H9 (cell line): ENCODE measurements at regions not wholly inside any gene's neighbourhood (a gene's known extent, or its start where the extent isn't known, plus 50 kb on each side); places are given as distances from the start of the nearest gene placed in this dataset.

Experiments used
- DNase-seq: peaks from one replicate; pipeline ENCODE4 v3.0.0-alpha.2; 2017
- H2AFZ ChIP-seq: one replicate; pipeline ENCODE4 v1.6.1; 2013; ENCODE audit warnings: mild to moderate bottlenecking, low read length, control low read depth, moderate library complexity
- H2AK5ac ChIP-seq: 2 replicates; pipeline ENCODE4 v1.6.1; 2013; ENCODE audit warnings: low read length, control low read depth, mixed read lengths; ENCODE audit not compliant: insufficient read length
- H2BK120ac ChIP-seq: one replicate; pipeline ENCODE4 v1.6.1; 2013; ENCODE audit warnings: low read depth, mild to moderate bottlenecking, low read length, control low read depth, inconsistent platforms; ENCODE audit not compliant: poor library complexity, severe bottlenecking
- H2BK12ac ChIP-seq: 2 replicates; pipeline ENCODE4 v1.6.1; 2013; ENCODE audit warnings: low read length, control low read depth, mixed read lengths, low read depth; ENCODE audit not compliant: insufficient read length
- H2BK15ac ChIP-seq: 2 replicates; pipeline ENCODE4 v1.6.1; 2013; ENCODE audit warnings: low read depth, low read length, control low read depth
- H2BK20ac ChIP-seq: one replicate; pipeline ENCODE4 v1.6.1; 2013; ENCODE audit warnings: low read depth, mild to moderate bottlenecking, low read length, control low read depth, inconsistent platforms; ENCODE audit not compliant: poor library complexity, severe bottlenecking
- H2BK5ac ChIP-seq: 2 replicates; pipeline ENCODE4 v1.6.1; 2013; ENCODE audit warnings: low read length, control low read depth, mixed read lengths; ENCODE audit not compliant: insufficient read length
- H3K14ac ChIP-seq: 2 replicates; pipeline ENCODE4 v1.6.1; 2013; ENCODE audit warnings: low read length, control low read depth; ENCODE audit not compliant: insufficient read depth
- H3K18ac ChIP-seq: 2 replicates; pipeline ENCODE4 v1.6.1; 2013; ENCODE audit warnings: low read depth, mild to moderate bottlenecking, mixed read lengths, low read length, control low read depth; ENCODE audit not compliant: insufficient read length
- H3K23ac ChIP-seq: 2 replicates; pipeline ENCODE4 v1.6.1; 2013; ENCODE audit warnings: low read length, control low read depth, mixed read lengths, low read depth; ENCODE audit not compliant: insufficient read length
- H3K23me2 ChIP-seq: 2 replicates; pipeline ENCODE4 v1.6.1; 2013; ENCODE audit warnings: low read depth, mild to moderate bottlenecking, mixed read lengths, low read length, control low read depth; ENCODE audit not compliant: insufficient read length, poor library complexity, severe bottlenecking
- H3K27ac ChIP-seq: 2 replicates; pipeline ENCODE4 v1.5.1; 2013; ENCODE audit warnings: low read length, control low read depth, mixed read lengths, low read depth; ENCODE audit not compliant: insufficient read length
- H3K27me3 ChIP-seq: 2 replicates; pipeline ENCODE4 v1.6.1; 2013; ENCODE audit warnings: low read length, control low read depth, inconsistent platforms; ENCODE audit not compliant: insufficient read depth
- H3K4ac ChIP-seq: 2 replicates; pipeline ENCODE4 v1.6.1; 2013; ENCODE audit warnings: low read depth, mild to moderate bottlenecking, control low read depth, inconsistent platforms, low read length, moderate library complexity
- H3K4me1 ChIP-seq: 2 replicates; pipeline ENCODE4 v1.6.1; 2013; ENCODE audit warnings: low read length, control low read depth, inconsistent platforms; ENCODE audit not compliant: insufficient read depth
- H3K4me2 ChIP-seq: 2 replicates; pipeline ENCODE4 v1.6.1; 2013; ENCODE audit warnings: low read length, control low read depth, mixed read lengths; ENCODE audit not compliant: insufficient read length, insufficient read depth
- H3K56ac ChIP-seq: 2 replicates; pipeline ENCODE4 v1.6.1; 2013; ENCODE audit warnings: low read depth, mild to moderate bottlenecking, mixed read lengths, low read length, control low read depth; ENCODE audit not compliant: insufficient read length
- H3K79me1 ChIP-seq: 2 replicates; pipeline ENCODE4 v1.6.1; 2013; ENCODE audit warnings: low read depth, mild to moderate bottlenecking, moderate library complexity, low read length, control low read depth, inconsistent platforms; ENCODE audit not compliant: insufficient read depth, poor library complexity, severe bottlenecking
- H3K79me2 ChIP-seq: 2 replicates; pipeline ENCODE4 v1.6.1; 2013; ENCODE audit warnings: low read length, control low read depth, inconsistent platforms; ENCODE audit not compliant: insufficient read depth
- H3K9ac ChIP-seq: 2 replicates; pipeline ENCODE4 v1.6.1; 2013; ENCODE audit warnings: low read length, control low read depth, mixed read lengths; ENCODE audit not compliant: insufficient read length; ENCODE audit errors: extremely low read depth
- H3K9me3 ChIP-seq: one replicate; pipeline ENCODE4 v1.6.1; 2013; ENCODE audit warnings: low read depth, low read length, inconsistent platforms; ENCODE audit not compliant: control insufficient read depth
- H3T11ph ChIP-seq: one replicate; pipeline ENCODE4 v1.6.1; 2013; ENCODE audit warnings: mild to moderate bottlenecking, low read length, control low read depth, inconsistent platforms
- H4K20me1 ChIP-seq: one replicate; pipeline ENCODE4 v1.6.1; 2013; ENCODE audit not compliant: control insufficient read depth, insufficient read length, insufficient read depth
- H4K5ac ChIP-seq: 2 replicates; pipeline ENCODE4 v1.6.1; 2013; ENCODE audit warnings: low read depth, mild to moderate bottlenecking, mixed read lengths, low read length, control low read depth; ENCODE audit not compliant: insufficient read length
- H4K8ac ChIP-seq: replicated peaks from 2 replicates; pipeline ENCODE4 v1.6.1; 2013; ENCODE audit warnings: low read length, control low read depth, mixed read lengths, low read depth; ENCODE audit not compliant: insufficient read length
- H4K91ac ChIP-seq: 2 replicates; pipeline ENCODE4 v1.6.1; 2013; ENCODE audit warnings: low read depth, mild to moderate bottlenecking, moderate library complexity, mixed read lengths, low read length, control low read depth; ENCODE audit not compliant: insufficient read length
- H3K27ac Mint-ChIP-seq, 3 experiments: 2 replicates in 2 of 3; 3 replicates in 1 of 3; pipeline ENCODE4 v1.8.0; 2020 to 2021; ENCODE audit warnings: mixed read lengths in 3 of 3, mild to moderate bottlenecking in 1 of 3, moderate library complexity in 1 of 3
- H3K27me3 Mint-ChIP-seq: 2 replicates; pipeline ENCODE4 v1.8.0; 2021; ENCODE audit warnings: low read depth, mild to moderate bottlenecking, moderate library complexity, mixed read lengths
- H3K36me3 Mint-ChIP-seq, 3 experiments: 2 replicates in 2 of 3; 3 replicates in 1 of 3; pipeline ENCODE4 v1.8.0; 2020 to 2021; ENCODE audit warnings: low read depth in 3 of 3, mixed read lengths in 3 of 3; ENCODE audit not compliant: insufficient read depth in 1 of 3
- H3K4me1 Mint-ChIP-seq, 2 experiments: 2 replicates each; pipeline ENCODE4 v1.8.0; 2020; ENCODE audit warnings: mixed read lengths in 2 of 2
- H3K4me3 Mint-ChIP-seq, 2 experiments: 2 replicates in 1 of 2; 3 replicates in 1 of 2; pipeline ENCODE4 v1.8.0; 2020 to 2021; ENCODE audit warnings: mild to moderate bottlenecking in 2 of 2, mixed read lengths in 2 of 2, moderate library complexity in 1 of 2
- H3K9me3 Mint-ChIP-seq, 2 experiments: 2 replicates in 1 of 2; 3 replicates in 1 of 2; pipeline ENCODE4 v1.8.0; 2020; ENCODE audit warnings: mild to moderate bottlenecking in 2 of 2, mixed read lengths in 2 of 2, moderate library complexity in 1 of 2
- WGBS: extraction: QIAGEN DNeasy Blood & Tissue Kit; methylation state at CpG from one replicate; pipeline ENCODE4 v1.1.7; 2013; ENCODE audit warnings: missing lambda C conversion rate, low lambda C conversion rate, mixed read lengths; ENCODE audit not compliant: insufficient read length; ENCODE audit errors: extremely low coverage; 5-methylcytosine and 5-hydroxymethylcytosine counted together
- TF ChIP-seq, protein P1 (sequence below): fragments of 200-600 bp; sonication (generic); conservative IDR thresholded peaks from 3 replicates; pipeline ENCODE4 v1.8.0; 2021; ENCODE audit warnings: antibody characterized with exemption, mild to moderate bottlenecking

DNA sequence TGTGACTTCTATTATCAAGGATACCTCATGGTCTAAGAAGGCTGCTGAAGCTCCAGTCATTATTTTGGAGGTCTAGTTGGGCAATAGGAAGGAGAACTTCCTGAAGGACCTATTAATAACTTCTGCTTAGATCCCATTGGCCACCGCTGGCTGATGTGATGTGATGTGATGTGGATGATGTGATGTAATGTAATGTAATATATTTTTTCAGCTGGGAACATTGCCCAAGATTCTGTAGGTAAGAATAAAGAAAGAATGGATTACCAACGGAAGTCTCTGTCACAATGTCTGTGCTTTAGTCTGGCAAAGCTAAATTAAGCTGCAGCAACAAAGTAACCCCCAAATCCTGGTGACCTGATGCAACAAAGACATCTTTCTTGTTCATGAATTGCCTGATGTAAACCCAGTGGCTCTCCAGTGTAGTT is 233.7 kb downstream of the PTEN start:
- Histone ChIP-seq H4K8ac (no peak overlapping the region), H3K27ac (no peak overlapping the region), H4K5ac (no peak overlapping the region), H2BK120ac (no peak overlapping the region), H3K9me3 (no peaks in the 10 kb centered on the region), H3K56ac (no peak overlapping the region), H3K23me2 (no peaks in the 10 kb centered on the region), H4K20me1 (no peaks in the 10 kb centered on the region), H3K4me2 (no peak overlapping the region), H3K14ac (no peak overlapping the region), H2BK12ac (no peak overlapping the region), H3K27me3 (no peaks in the 10 kb centered on the region), H3K4me1 (no peaks in the 10 kb centered on the region), H3T11ph (no peak overlapping the region), H4K91ac (no peak overlapping the region), H2BK20ac (no peak overlapping the region), H2BK5ac (no peak overlapping the region), H3K18ac (no peak overlapping the region), H3K23ac (no peak overlapping the region), H2AK5ac (no peak overlapping the region), H3K4ac (no peak overlapping the region), H3K79me1 (no peaks in the 10 kb centered on the region), H3K79me2 (no peaks in the 10 kb centered on the region), H2AFZ (no peak overlapping the region), H2BK15ac (no peak overlapping the region), H3K9ac (no peak overlapping the region)
- TF ChIP-seq, protein P1, sequence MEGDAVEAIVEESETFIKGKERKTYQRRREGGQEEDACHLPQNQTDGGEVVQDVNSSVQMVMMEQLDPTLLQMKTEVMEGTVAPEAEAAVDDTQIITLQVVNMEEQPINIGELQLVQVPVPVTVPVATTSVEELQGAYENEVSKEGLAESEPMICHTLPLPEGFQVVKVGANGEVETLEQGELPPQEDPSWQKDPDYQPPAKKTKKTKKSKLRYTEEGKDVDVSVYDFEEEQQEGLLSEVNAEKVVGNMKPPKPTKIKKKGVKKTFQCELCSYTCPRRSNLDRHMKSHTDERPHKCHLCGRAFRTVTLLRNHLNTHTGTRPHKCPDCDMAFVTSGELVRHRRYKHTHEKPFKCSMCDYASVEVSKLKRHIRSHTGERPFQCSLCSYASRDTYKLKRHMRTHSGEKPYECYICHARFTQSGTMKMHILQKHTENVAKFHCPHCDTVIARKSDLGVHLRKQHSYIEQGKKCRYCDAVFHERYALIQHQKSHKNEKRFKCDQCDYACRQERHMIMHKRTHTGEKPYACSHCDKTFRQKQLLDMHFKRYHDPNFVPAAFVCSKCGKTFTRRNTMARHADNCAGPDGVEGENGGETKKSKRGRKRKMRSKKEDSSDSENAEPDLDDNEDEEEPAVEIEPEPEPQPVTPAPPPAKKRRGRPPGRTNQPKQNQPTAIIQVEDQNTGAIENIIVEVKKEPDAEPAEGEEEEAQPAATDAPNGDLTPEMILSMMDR = no peak
- Mint-ChIP-seq H3K4me3 (no peak overlapping the region), H3K27ac (no peak overlapping the region), H3K36me3 (no peaks in the 10 kb centered on the region), H3K4me1 (no peaks in the 10 kb centered on the region), H3K9me3 (no peaks in the 10 kb centered on the region), H3K27me3 (no peaks in the 10 kb centered on the region)
- no CpG with 5 or more reads among the region's 2 CpGs for WGBS
- DNase-seq = no peak
